WERI-Rb-1 (cell line): ENCODE measurements at regions not wholly inside any gene's neighbourhood (a gene's known extent, or its start where the extent isn't known, plus 50 kb on each side); places are given as distances from the start of the nearest gene placed in this dataset.
"Not testable (repeated sequence)": the region's sequence is repeated elsewhere in the genome, so short reads cannot be mapped to it uniquely, and the experiment has no call there.

Experiments used
- DNase-seq: peaks from one replicate; pipeline ENCODE4 v3.0.0-alpha.2; 2020
- H3K27ac ChIP-seq: fragments of 250-450 bp; sonication (Bioruptor Pico); 2 replicates; pipeline ENCODE4 v1.5.1; 2020; ENCODE audit warnings: mild to moderate bottlenecking, moderate library complexity
- H3K27me3 ChIP-seq: fragments of 250-450 bp; sonication (Bioruptor Pico); 2 replicates; pipeline ENCODE4 v1.5.1; 2021; ENCODE audit warnings: mild to moderate bottlenecking, low read depth, moderate library complexity; ENCODE audit not compliant: insufficient read depth, severe bottlenecking
- H3K36me3 ChIP-seq: fragments of 250-450 bp; sonication (Bioruptor Pico); 2 replicates; pipeline ENCODE4 v1.5.1; 2020; ENCODE audit warnings: mild to moderate bottlenecking, moderate library complexity
- H3K4me3 ChIP-seq: 2 replicates; pipeline ENCODE4 v1.5.1; 2011; ENCODE audit warnings: low read depth, mild to moderate bottlenecking, control low read depth, low read length
- H3K9me3 ChIP-seq: fragments of 250-450 bp; sonication (Bioruptor Pico); 2 replicates; pipeline ENCODE4 v1.5.1; 2021; ENCODE audit warnings: mild to moderate bottlenecking, moderate library complexity; ENCODE audit not compliant: severe bottlenecking
- CTCF ChIP-seq: IDR thresholded peaks from 2 replicates; pipeline ENCODE4 v1.5.1; 2011; ENCODE audit warnings: low read depth, mild to moderate bottlenecking, control low read depth, inconsistent platforms, low read length

GRCh38 chr2:22076454-22076853 lies 952.7 kb downstream of the TDRD15 start:
- Histone ChIP-seq H3K4me3 (no peak overlapping the region), H3K36me3 (no peaks in the 10 kb centered on the region), H3K27ac (no peak overlapping the region), H3K9me3 (no peaks in the 10 kb centered on the region), H3K27me3 (no peaks in the 10 kb centered on the region)
- no peak for DNase-seq
- TF ChIP-seq CTCF, result no peak

- Histone ChIP-seq H3K4me3 (no peak overlapping the region), H3K27ac (no peak overlapping the region), H3K27me3 (no peaks in the 10 kb centered on the region), H3K9me3 (no peaks in the 10 kb centered on the region), H3K36me3 (no peaks in the 10 kb centered on the region)
- TF ChIP-seq CTCF, result no peak
- DNase-seq, result no peak
These were observed 954.9 kb downstream of the TDRD15 start for GRCh38 chr2:22078701-22079100.

- Histone ChIP-seq H3K27ac (no peak overlapping the region), H3K36me3 (no peaks in the 10 kb centered on the region), H3K27me3 (no peaks in the 10 kb centered on the region), H3K4me3 (no peak overlapping the region), H3K9me3 (no peaks in the 10 kb centered on the region)
- no peak for DNase-seq
- TF ChIP-seq CTCF, result no peak
These were observed 955.8 kb downstream of the TDRD15 start for GRCh38 chr2:22079583-22079982.

- Histone ChIP-seq H3K36me3 (no peaks in the 10 kb centered on the region), H3K27ac (no peak overlapping the region), H3K4me3 (no peak overlapping the region), H3K9me3 (no peaks in the 10 kb centered on the region), H3K27me3 (no peaks in the 10 kb centered on the region)
- no peak for DNase-seq
- no peak for TF ChIP-seq CTCF
These were observed 963.0 kb downstream of the TDRD15 start for GRCh38 chr2:22086726-22087125.

GRCh38 chr2:22103617-22104016 lies 979.8 kb downstream of the TDRD15 start:
- H3K9me3 ChIP-seq, DNase-seq, H3K4me3 ChIP-seq: not testable (repeated sequence)

GRCh38 chr2:22110244-22110651 lies 986.5 kb downstream of the TDRD15 start:
- no peak for TF ChIP-seq CTCF
- no peaks in the 10 kb centered on the region for H3K27me3 ChIP-seq
- no peaks in the 10 kb centered on the region for H3K9me3 ChIP-seq
- no peaks in the 10 kb centered on the region for H3K36me3 ChIP-seq
- H3K27ac ChIP-seq, result no peak overlapping the region
- no peak overlapping the region for H3K4me3 ChIP-seq
- DNase-seq, result no peak

More at GRCh38 chr2:22103617-22104016, 979.8 kb downstream of the TDRD15 start:
- H3K27me3 ChIP-seq, H3K36me3 ChIP-seq, H3K27ac ChIP-seq: not testable (repeated sequence)
